ENCODE measurements at regions not wholly inside any gene's neighbourhood (a gene's known extent, or its start where the extent isn't known, plus 50 kb on each side); places are given as distances from the start of the nearest gene placed in this dataset.

- Histone ChIP-seq H3K4me3 (peak overlapping the region; percentile 25 to 46 (median 39)), H3K9me3 (no peaks in the 10 kb centered on the region), H3K36me3 (no peaks in the 10 kb centered on the region), H3K27me3 (no peaks in the 10 kb centered on the region), H3K4me1 (peaks cover 0 to 62% (median 45%) of the 10 kb centered on the region in 4 donors), H3K27ac (peak overlapping the region; percentile 71 to 82 (median 75))
- intact Hi-C loops (cut with DNase I) = loop anchor here (5.0 kb wide), 2 partner anchors 123 to 183 kb away; no protein-coding TSS in a partner anchor
- TF ChIP-seq POLR2AphosphoS5 (IDR thresholded peaks at IDR 0.05) = peak in 3 of 4 donors; percentile 5 to 44 (median 38)
- peak; percentile 40 to 82 (median 66) for TF ChIP-seq CTCF (IDR thresholded peaks at IDR 0.05)
- peak in 1 of 2 donors; percentile 28 for TF ChIP-seq POLR2A (IDR thresholded peaks at IDR 0.05)
- TF ChIP-seq EP300 (IDR thresholded peaks at IDR 0.05) = no peak
- 18 to 22% methylated on average over 21 of the region's 21 CpGs for WGBS, 2 donors
- DNase-seq = peak; percentile 74
Measured at GRCh38 chr4:174120446-174121295, 162.8 kb downstream of the FBXO8 start.

- no peaks in the 10 kb centered on the region for H3K9me3 ChIP-seq
- peaks cover 0 to 62% (median 44%) of the 10 kb centered on the region in 4 donors for H3K4me1 ChIP-seq
- intact Hi-C loops (cut with DNase I) = loop anchor here (2.0 to 5.0 kb wide), 3 partner anchors 123 to 611 kb away; no protein-coding TSS in a partner anchor
- DNase-seq = no peak
- WGBS, 2 donors = 27 to 43% methylated on average over 3 of the region's 3 CpGs
- peak overlapping the region; percentile 71 to 82 (median 75) for H3K27ac ChIP-seq
- H3K4me3 ChIP-seq = peak overlapping the region; percentile 25 to 46 (median 39)
- no peaks in the 10 kb centered on the region for H3K36me3 ChIP-seq
- no peak for TF ChIP-seq POLR2A (IDR thresholded peaks at IDR 0.05)
- no peak for TF ChIP-seq POLR2AphosphoS5 (IDR thresholded peaks at IDR 0.05)
- TF ChIP-seq CTCF (IDR thresholded peaks at IDR 0.05) = no peak
- TF ChIP-seq EP300 (IDR thresholded peaks at IDR 0.05) = no peak
- no peaks in the 10 kb centered on the region for H3K27me3 ChIP-seq
Measured at GRCh38 chr4:174119830-174120229, 163.6 kb downstream of the FBXO8 start.

- TF ChIP-seq POLR2A (IDR thresholded peaks at IDR 0.05) = no peak
- peak in 3 of 4 donors; percentile 29 to 54 (median 38) for TF ChIP-seq POLR2AphosphoS5 (IDR thresholded peaks at IDR 0.05)
- Histone ChIP-seq H3K27ac (peak overlapping the region in 3 of 4 donors; percentile 71 to 82 (median 78)), H3K9me3 (no peaks in the 10 kb centered on the region), H3K36me3 (no peaks in the 10 kb centered on the region), H3K27me3 (no peaks in the 10 kb centered on the region), H3K4me1 (peaks cover 0 to 62% (median 42%) of the 10 kb centered on the region in 4 donors), H3K4me3 (peak overlapping the region in 3 of 4 donors; percentile 33 to 46 (median 45))
- 89 to 92% methylated on average over 4 of the region's 4 CpGs for WGBS, 2 donors
- intact Hi-C loops (cut with DNase I) = loop anchor here (2.0 kb wide), 1 partner anchor 610 kb away; no protein-coding TSS in a partner anchor
- no peak for DNase-seq
Measured at GRCh38 chr4:174119051-174119450, 164.4 kb downstream of the FBXO8 start.

GRCh38 chr4:174118171-174118570 is 165.3 kb downstream of the FBXO8 start:
- intact Hi-C loops (cut with DNase I) = loop anchor here (2.0 kb wide), 1 partner anchor 609 kb away; no protein-coding TSS in a partner anchor
- peak overlapping the region in 2 of 4 donors; percentile 78 to 82 for H3K27ac ChIP-seq
- WGBS, 2 donors = 60 to 77% methylated on average over 4 of the region's 4 CpGs

More at GRCh38 chr4:174118171-174118570, 165.3 kb downstream of the FBXO8 start:
- Histone ChIP-seq H3K9me3 (no peaks in the 10 kb centered on the region), H3K4me1 (peaks cover 0 to 60% (median 39%) of the 10 kb centered on the region in 4 donors), H3K4me3 (no peak overlapping the region), H3K27me3 (no peaks in the 10 kb centered on the region), H3K36me3 (no peaks in the 10 kb centered on the region)
- TF ChIP-seq POLR2AphosphoS5 (IDR thresholded peaks at IDR 0.05) (no peak), CTCF (IDR thresholded peaks at IDR 0.05) (no peak), EP300 (IDR thresholded peaks at IDR 0.05) (no peak), POLR2A (IDR thresholded peaks at IDR 0.05) (no peak)
- DNase-seq = no peak
